ENCODE measurements at regions not wholly inside any gene's neighbourhood (a gene's known extent, or its start where the extent isn't known, plus 50 kb on each side); places are given as distances from the start of the nearest gene placed in this dataset.

DNA sequence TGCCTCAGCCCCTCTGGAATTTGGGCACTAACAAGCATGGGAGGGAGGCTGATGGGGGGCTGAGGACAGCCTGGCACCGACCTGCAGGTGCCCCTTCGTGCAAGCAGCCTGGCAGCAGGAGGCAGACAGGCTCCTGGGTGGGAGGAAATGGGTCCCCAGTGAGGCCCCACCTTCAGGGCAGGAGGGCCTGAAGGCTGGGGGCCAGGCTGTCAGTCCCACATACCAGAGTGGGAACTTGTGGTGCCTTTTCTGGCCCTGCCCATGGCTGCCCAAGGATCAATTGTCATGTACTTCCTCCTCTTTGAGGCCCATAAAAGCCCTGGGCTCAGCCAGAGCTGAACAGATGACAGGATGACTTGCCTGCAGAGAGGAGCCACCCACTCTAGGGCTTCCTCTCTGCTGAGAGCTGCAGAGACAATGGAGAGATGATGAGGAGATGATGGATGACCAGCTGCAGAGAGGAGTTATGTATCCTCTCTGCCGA is 141.0 kb downstream of the PDHA2 start:
- TF ChIP-seq, protein P1, sequence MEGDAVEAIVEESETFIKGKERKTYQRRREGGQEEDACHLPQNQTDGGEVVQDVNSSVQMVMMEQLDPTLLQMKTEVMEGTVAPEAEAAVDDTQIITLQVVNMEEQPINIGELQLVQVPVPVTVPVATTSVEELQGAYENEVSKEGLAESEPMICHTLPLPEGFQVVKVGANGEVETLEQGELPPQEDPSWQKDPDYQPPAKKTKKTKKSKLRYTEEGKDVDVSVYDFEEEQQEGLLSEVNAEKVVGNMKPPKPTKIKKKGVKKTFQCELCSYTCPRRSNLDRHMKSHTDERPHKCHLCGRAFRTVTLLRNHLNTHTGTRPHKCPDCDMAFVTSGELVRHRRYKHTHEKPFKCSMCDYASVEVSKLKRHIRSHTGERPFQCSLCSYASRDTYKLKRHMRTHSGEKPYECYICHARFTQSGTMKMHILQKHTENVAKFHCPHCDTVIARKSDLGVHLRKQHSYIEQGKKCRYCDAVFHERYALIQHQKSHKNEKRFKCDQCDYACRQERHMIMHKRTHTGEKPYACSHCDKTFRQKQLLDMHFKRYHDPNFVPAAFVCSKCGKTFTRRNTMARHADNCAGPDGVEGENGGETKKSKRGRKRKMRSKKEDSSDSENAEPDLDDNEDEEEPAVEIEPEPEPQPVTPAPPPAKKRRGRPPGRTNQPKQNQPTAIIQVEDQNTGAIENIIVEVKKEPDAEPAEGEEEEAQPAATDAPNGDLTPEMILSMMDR (IDR thresholded peaks at IDR 0.05), result no peak
- TF ChIP-seq EZH2 (IDR thresholded peaks at IDR 0.05; ENCODE audit: borderline replicate concordance, insufficient read depth, low read depth, low read length, poor library complexity, severe bottlenecking), result no peak
